Stimulated activated CD8-positive, alpha-beta memory T cell treated with anti-CD3 and anti-CD28 coated beads, Interleukin-7, amount 100 ng/mL, for 4 hours (primary cell): ENCODE measurements at regions not wholly inside any gene's neighbourhood (a gene's known extent, or its start where the extent isn't known, plus 50 kb on each side); places are given as distances from the start of the nearest gene placed in this dataset.

Source experiments
- DNase-seq, 2 donors: peaks; one replicate each; pipeline ENCODE4 v3.0.0-alpha.2; 2020; ENCODE audit warnings: low read depth in 2 of 2

DNA sequence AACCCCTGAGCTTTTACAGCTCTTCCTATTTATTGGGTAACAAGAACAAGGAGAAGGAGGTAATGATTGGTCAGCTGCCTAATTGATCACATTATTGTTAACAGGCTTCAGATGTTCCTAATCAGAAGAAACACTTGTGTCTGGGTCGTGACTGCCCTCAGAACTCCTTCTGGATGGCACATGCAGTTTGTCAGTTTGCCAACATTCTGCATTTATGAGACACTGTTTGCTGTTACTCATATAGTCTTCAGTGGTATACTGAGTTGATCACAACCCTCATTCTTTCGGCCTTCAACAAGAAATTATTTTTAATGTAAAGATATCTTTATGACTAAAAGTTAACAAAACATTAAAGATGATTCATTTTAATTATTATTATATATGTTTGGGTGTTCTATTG lies 95.7 kb upstream of the DOCK10 start:
- no peak for DNase-seq

DNA sequence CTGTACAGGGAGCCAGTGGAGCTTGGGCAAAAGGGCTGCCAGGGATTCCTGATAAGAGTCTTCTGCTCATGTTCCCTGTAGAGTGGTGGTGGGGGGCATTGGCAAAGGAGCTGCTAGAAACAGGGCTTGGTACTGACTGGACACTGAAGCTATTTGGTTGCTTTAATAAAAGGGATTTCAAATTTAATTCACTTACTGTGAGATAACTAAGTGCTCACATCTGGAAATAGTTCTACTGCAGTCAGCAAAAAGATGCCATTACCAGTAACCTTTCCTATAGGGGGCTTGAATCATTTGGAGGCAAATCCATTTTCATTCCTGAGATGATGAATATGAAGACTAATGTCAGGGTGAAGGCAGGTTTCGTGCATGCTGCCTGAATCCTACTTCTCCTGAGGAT lies 94.3 kb upstream of the DOCK10 start:
- no peak for DNase-seq

DNA sequence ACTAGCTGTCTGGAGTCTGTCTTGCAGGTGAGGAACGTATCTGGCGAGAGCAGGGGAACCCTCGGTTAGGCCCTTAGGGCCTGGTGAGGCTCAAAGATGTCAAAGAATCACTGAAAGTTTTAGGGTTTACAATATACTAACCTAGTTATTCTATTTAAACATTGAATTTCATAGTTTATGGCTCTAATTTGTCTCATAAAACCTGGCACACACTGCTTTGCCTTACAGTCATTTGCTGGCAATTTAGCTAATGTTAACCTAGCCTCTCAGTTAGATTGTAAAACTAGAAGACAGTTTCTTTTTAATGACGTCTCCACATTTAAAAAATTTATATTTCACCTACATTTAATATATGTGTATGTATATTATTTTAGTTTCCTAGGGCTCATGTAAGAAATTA lies 89.6 kb upstream of the DOCK10 start:
- no peak for DNase-seq

DNA sequence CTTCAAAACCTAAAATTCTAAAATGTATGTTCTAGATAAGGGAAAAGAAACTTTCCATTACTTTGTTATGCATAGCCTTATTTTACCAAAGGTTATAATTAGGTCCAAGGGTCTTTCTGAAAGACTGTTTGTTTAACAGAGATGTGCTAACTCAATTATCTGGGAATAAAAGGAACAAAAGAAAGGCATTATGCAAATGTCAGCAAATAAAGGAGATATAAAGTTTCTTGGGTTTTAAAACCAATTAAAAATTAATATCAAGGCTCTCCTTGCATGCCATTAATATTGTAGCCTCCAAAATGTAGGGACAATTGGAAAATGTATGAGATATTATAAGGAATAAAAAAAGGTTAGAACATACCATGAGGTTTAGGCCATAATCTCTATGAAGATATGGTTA lies 87.8 kb upstream of the DOCK10 start:
- no peak for DNase-seq

DNA sequence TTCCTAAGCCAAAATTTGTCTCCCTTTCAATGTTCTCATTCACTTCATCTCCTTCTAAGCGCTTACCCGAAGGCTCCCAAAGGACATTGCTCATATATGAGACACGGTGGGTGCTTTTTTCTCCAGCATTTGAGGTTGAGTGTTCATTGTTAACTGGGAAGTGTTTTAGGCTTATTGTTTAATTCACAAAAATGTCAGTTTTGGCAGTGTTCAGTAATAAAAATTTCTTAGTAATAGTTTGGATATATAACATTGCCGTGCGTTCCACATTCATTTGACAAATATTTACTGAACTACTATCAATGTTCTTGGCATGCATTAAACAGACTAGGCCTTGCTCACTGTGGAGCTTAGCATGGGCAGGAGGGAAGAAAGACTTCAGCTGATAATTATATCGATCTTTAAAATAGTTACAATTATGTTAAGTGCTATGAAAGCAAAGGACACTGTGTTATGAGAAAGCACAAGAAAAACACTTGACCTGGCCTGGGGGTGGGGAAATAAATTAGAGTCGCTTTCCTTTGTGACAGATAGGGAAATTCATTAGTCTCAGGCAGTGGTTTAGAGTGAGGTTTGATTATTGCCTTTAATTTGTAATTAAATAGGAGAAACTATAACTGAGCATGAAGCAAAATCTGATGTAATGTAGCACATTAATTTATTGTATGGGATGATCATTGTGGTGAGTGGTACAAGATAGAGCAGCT lies 82.2 kb upstream of the DOCK10 start:
- no peak for DNase-seq

DNA sequence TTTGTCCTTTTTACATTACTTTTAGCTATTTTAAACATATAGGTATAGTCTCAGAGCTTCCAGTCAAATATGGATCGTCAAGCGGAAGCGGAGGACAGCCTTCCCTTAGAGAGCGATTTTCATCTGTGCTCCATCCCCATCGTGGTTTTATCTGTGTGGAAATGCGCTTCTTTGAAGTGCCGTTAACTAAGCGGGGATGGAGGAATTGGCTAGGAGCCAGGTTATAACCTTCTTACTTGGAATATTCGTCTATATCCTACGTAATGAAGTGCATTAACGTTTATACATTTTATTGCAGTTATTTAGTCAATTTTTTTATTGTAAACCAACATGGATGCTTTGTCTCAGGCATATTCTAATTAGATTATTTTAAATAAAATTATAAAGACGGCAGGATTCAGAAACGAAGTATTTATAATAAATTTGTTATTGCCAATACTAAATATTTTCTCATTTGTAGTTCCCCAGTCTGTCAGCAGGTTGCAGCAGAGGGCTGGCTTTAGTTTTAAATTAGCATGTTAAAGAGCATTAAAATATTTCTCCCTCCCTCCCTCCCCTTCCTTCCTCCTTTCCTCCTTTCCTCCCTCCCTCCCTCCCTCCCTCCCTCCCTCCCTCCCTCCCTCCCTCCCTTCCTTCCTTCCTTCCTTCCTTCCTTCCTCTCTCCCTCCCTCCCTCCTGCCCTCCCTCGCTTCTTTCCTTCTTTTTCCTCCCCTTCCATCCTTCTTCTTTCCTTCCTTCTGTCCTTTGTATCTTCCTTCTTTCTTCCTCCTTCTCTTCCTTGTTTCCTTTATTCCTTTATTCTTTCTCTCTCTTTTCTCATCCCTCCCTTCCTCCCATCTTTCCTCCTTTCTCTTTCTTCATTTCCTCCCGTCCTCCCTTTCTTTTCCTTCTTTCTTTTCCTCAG lies 80.6 kb upstream of the DOCK10 start:
- peak in 1 of 2 donors; percentile 3 for DNase-seq

DNA sequence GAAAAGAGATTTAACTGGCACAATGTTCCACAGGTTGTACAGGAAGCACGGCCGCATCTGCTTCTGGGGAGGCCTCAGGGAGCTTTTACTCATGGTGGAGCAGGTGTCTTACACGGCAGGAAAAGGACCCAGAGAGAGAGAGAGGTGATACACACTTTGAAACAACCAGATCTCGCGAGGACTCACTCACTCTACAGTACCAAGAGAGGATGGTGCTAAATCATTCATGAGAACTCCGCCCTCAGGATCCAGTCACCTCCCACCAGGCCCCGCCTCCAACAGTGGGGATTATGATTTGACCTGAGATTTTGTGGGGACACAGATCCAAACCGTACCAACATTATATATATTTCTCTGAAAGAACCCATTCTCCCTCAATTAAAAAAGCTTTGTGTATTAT lies 79.7 kb upstream of the DOCK10 start:
- DNase-seq = no peak

DNA sequence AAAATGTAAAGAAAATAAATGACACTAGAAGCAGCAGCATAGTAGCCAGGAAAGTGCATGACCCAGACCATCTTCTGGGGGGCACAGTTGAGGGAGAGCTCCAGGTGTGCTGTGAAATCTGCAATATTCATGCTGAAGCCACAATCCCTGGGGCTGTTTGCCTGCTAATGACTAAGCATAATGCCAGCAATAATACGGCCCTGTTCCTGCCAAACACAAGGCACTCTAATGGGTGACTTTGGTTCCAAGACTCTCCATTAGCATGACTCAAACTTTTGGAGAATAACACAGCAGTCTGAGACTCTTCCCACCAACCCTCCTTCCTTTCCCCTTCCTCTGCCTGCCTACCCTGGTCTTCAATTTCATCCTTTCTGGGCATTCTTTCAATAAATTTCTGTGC lies 77.9 kb upstream of the DOCK10 start:
- no peak for DNase-seq

DNA sequence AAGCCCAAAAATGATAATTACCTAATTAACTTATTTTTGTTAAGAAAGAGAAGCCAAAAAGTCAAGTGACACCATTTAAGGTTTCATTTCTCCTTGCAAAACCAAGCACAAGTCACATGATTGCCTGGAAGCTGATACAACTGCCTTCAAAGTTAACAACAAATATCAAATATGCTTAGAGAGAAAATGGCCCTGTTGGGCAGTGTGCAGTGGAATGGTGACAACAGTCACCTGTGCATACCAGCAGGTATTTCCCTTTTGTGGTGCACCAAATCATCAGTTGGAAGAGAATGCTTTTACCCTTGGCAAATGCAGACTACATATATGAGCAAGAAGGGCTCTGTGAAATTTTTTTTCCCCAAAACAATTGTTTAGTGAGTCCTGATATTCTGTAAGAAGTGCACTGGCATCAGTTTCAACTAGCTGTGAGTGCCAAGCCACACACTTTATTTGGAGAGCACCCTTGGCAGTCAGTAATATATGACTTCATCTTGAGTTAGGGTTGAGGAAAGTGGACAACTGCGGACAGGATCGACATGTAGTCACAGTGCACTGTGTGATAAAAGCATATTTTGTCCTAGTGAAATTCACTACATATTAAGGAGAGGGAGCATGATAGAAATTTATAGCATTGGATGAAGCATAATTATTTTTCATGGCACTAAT lies 74.9 kb upstream of the DOCK10 start:
- DNase-seq = no peak

DNA sequence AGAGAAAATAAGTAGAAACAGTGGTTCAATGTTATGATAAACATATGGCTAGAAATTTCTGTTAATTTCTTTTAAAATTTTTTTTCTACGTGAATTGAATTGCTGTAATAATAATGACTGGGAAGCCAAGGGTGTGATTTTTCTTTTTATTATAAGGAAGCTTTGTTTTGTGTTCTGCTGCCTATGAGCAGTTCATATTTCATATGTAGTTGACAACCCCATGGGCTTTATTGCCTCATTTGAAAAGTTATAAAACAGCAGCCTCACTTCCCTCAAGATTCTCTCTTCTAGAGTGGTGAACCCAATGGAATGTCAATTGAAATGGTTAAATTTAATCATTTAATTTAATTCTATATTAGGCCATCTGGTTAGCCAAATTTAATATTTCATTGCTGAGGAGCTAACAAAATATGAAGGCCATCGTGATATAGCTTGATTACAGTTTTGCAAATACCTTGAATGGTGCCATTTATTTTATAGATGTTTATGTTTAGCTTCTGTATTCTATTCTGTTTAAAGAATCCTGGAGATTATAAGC lies 72.6 kb upstream of the DOCK10 start:
- no peak for DNase-seq

DNA sequence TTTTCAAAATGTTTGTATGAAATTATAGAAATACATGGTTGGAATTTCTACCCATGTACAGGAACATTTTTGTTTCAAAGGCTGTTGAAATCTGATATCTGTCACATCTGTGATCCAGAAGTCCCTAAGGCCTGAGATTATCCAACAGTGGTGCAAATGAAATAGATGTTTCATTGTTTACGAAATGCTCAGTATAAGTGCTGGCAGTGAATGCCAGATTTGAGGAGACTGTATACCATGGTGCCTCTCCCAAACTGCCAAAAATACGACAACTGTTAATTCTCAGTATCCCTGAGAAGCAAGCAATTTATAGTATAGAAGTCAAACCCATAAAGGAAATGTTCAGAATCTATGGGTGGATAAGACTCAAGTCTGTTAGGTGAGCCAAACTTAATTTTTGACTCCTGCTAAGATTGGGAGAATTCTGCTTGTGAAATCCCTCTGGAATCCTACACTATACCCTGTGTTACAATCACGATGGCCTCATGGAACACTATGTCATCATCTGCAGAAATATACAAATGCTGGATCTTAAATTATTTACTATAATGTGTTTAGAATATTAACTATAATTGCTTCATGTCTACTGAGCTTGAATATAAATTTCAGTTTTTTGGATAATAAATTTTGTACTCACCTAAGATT lies 71.2 kb upstream of the DOCK10 start:
- no peak for DNase-seq

DNA sequence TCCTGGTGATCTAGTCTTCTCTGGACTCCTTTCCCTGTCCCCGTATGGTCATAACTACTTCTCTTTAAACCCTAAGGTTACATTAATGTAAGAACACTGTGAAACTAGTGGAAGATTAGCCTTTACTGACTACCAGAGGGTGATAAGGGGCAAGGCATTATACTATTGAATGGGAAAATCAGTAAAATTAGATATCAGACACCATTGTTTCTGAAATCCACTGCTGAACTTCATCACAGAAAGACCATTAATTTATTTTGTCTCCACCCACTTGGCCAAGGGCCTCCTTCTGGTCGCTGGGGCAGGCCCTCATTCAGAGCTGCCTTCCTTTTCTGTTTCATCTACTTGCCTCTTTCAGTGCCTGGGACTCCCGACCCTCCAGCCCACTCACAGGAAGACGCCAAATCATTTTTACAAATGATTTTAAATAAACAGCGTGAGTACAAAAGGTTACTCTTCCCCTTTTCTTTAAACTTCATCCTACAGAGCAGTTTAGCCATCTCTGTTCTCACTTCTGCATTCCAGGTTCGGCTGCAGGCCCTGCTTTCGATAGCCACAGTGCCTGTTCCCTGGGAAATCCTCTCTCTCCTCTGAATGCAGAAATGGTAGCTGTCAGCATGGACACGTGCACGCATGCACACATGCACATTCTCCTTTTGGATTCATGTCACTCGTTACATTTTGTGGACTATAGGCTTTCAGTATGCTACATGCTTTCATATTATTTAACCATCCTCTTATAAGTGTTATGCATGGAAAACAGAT lies 70.3 kb upstream of the DOCK10 start:
- no peak for DNase-seq

DNA sequence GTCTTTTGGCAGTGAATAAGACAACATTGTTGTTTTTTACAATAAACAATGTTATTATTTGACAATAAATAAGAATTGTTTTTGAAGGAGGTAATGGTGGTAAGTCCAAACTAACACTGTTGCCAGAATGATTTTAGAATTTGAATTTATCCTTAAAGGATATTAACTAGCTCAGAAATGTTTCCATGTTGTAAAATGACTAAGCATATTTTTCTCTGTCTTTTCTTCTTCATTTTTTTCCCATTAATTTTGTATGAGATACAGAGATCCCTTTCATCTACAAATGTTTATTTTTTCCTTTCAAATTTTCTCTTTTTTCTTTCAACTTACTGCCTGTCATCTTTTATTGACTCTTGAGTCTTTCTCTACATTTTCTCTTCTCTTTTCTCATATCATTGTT lies 66.5 kb upstream of the DOCK10 start:
- no peak for DNase-seq

DNA sequence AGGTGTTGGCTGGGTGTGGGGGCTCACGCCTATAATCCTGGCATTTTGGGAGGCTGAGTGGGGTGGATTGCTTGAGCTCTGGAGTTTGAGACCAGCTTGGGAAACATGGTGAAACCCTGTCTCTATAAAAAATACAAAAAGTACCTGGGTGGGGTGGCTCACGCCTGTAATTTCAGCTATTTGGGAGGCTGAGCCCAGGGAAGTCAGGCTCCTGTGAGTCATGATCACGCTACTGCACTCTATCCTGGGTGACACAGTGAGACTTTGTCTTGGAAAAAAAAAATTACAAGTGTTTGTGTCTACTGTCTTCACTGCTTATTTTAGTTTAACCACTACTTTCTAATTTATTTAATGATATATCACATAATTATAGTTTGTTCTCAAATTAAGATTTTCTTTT lies 62.7 kb upstream of the DOCK10 start:
- DNase-seq = no peak

DNA sequence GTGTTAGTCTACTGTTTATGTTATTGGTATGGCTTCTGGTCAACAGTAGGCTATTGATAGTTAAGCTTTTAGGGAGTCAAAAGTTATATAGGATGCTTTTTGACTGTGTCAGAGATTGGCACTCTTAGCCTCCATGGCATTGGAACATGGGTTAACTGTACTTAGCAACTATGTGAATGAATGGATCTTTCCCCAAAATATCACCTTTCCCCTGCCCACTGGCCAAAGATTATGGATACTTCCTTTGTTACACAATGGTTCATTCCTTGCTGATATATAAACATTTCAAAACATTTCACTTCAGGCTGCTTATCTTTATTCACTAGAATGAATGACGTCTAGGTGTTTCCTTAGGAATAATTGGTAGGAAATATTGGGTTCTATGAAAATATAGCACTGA lies 62.1 kb upstream of the DOCK10 start:
- no peak for DNase-seq

DNA sequence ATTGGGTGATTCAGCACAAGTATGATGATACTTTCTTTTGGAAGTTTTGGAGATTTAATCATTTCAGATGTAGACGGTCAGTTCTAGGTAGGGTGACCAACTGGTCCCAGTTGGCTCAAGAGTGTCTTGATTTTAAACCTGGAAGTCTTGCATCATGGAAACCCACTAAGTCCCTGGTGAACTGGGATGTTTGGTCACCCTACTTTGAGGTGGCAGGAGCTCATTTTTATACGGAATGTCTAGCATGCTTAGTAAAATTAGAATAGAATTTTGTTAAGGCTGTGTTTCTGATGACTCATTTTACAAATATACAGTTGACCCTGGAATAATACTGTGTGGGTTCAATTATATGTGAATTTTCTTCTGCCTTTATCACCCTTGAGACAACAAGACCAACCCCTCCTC lies 61.5 kb upstream of the DOCK10 start:
- no peak for DNase-seq

DNA sequence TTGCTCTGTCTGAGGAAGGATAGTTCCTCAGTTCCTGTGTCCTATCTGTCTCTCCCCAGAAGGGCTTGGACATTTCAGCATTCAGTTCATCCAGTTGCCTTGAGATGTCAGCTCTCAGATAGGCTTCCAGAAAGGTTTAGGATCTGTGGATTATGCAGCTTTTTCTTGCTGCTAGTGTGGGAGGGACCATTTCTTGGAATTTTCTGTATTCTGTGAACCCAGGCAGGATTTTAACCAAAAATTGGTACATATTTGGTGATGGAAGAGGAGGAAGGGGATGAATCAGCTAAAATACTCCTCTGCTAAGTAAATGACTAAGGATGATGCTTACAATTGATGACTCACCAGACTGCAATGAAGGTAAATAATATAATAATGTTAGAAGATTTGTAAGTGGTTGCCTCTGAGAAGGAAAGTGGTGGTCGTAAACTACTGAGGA lies 58.6 kb upstream of the DOCK10 start:
- no peak for DNase-seq

DNA sequence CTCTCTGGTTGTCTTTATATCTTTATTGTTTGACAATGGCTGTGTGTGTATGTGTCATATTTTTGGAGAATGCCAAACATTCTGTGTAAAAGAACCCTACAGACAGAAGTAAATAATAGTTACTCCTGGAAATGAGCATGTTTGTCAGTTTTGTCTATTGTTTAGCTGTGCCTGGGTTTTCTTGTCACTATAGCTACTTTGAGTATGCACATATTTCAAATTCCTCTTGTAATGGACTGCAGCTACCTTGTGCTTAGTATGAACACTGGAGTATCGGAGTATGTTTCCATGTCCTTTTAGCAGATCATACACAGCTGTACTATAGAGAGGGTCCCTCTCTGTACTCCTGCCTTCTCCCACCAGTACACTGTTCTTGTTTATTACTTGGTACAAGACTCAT lies 58.0 kb upstream of the DOCK10 start:
- DNase-seq = no peak

DNA sequence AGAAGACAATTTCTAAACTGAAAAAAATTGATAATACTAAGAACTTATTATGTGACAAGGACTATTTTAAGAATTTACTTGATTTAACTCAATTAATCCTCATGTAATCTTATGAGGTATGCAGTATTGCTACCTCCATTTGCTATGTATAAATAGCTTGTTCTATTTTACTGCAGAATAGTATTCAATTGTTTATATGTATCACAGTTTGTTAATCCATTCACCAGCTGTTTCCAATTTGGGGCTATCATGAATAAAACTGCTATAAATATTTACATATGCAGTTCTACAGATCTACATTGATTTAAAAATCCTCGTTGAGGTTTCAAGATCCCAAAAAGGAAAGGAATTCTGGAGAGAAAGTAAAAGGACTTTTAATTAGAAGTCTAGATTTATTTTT lies 54.8 kb upstream of the DOCK10 start:
- DNase-seq = no peak
